HG03159 (cell line): ENCODE measurements at regions not wholly inside any gene's neighbourhood (a gene's known extent, or its start where the extent isn't known, plus 50 kb on each side); places are given as distances from the start of the nearest gene placed in this dataset.
A peak's percentile ranks its signal among the peaks of the same experiment; 100 is the strongest.

Experiments
- ATAC-seq: cut with Tn5 transposase; IDR thresholded peaks from one replicate; pipeline ENCODE4 v1.9.1; 2021; ENCODE audit warnings: mild to moderate bottlenecking, moderate library complexity; ENCODE audit not compliant: unreplicated experiment

GRCh38 chr5:129821477-129822131 lies 73.7 kb downstream of the MINAR2 start:
- ATAC-seq, result no peak

- ATAC-seq, result no peak
These were observed 74.0 kb upstream of the CHSY3 start for GRCh38 chr5:129830288-129830687.

- ATAC-seq, result no peak
These were observed 67.9 kb upstream of the CHSY3 start for GRCh38 chr5:129836321-129836720.

DNA sequence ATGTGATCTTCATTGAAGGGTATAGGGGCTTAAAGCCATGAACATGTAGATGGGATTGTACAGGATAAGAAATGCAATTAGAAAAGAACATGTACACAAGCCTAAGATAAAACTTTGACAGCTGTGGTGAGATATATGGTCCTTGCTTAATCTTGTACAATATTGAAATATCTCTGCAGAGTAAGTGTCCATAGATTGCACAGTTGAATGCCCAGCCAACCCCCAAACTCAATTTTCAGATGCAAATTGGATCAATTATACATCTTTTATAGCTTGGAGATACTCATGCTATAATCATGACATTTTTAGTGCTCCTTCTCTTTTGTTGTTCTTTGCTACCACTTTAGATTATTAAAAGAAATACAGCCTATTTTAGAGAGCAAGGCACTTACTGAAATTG lies 59.5 kb upstream of the CHSY3 start:
- ATAC-seq, result no peak

DNA sequence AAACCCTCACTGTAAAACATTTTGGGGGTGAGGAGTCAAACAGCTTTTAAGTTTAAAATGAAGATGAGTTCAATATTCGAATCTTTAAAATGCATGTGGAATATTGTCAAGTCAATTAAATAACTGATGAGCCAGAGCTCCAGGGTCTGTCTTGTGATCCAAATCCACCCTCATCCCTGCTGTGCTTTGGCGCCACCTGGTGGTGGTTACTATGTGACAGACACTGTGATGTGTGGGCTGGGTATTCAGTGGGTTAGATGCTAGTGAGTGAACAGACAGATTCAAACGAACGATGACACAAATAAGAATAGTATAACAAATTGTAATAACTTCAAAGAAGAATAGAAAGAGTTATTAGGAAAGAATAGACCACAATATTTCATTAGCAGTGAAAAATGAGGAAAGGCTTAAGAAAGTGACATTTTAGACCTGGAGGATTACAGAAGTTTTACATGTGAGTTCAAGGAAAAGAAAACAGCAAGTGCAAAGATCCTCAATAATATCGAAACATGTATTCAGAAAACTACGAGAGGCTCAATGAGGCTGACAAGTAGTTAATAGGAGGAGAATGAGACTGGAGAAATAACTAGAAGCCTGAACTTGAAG lies 51.4 kb upstream of the CHSY3 start:
- ATAC-seq, result peak; percentile 98

GRCh38 chr5:129853588-129853987 lies 50.7 kb upstream of the CHSY3 start:
- no peak for ATAC-seq
